ENCODE measurements at regions not wholly inside any gene's neighbourhood (a gene's known extent, or its start where the extent isn't known, plus 50 kb on each side); places are given as distances from the start of the nearest gene placed in this dataset.
A peak's percentile ranks its signal among the peaks of the same experiment; 100 is the strongest.

DNA sequence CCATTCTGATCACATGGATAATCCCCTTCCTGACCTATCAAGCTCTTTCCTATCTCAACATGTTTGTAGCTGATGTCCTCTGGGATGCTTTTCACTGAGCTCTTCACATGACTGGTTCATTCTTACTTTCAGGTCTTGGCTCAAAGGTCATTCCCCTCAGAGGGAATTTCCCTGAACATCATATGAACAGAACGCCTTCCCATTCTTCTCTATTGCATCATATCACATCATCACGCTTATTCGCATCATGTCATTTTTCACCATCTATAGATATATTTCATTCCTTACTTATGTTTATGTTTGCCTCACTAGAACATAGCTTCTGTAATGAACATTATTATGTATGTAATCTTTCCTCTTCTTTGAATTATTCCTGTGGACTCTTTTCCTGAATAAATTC lies 178.9 kb upstream of the APCDD1 start:
- Histone ChIP-seq H3K4ac (ENCODE audit: low read depth, low read length) (no peak overlapping the region), H3K4me2 (ENCODE audit: low read depth, low read length) (no peak overlapping the region), H2AFZ (replicated peaks; ENCODE audit: low read length, poor library complexity) (no peak overlapping the region), H3K56ac (ENCODE audit: extremely low read depth, insufficient read depth, low read length) (no peak overlapping the region), H3K9me1 (ENCODE audit: insufficient read depth, low read length) (no peaks in the 10 kb centered on the region), H3K4me3 (ENCODE audit: insufficient read depth, low read depth, low read length) (no peak overlapping the region), H4K20me1 (ENCODE audit: insufficient read depth, low read length) (no peaks in the 10 kb centered on the region), H3K36me3 (ENCODE audit: control insufficient read depth, insufficient read depth, low read length) (no peaks in the 10 kb centered on the region), H2BK120ac (ENCODE audit: low read depth, low read length) (no peak overlapping the region), H3K27ac (ENCODE audit: insufficient read depth, low read length) (no peak overlapping the region), H2BK15ac (ENCODE audit: low read depth, low read length) (no peak overlapping the region), H3K9ac (ENCODE audit: low read depth, low read length) (no peak overlapping the region), H3K79me1 (ENCODE audit: low read depth in 1 of 2, low read length in 2 of 2) (no peaks in the 10 kb centered on the region), H3K9me3 (ENCODE audit: control insufficient read depth, insufficient read depth, low read length) (no peaks in the 10 kb centered on the region), H3K4me1 (ENCODE audit: control insufficient read depth, insufficient read depth, low read length) (peaks cover under 1% of the 10 kb centered on the region; the same call in 1 of the 2 replicates), H3K27me3 (ENCODE audit: control insufficient read depth, insufficient read depth, low read length) (peaks cover 10% of the 10 kb centered on the region), H3K18ac (ENCODE audit: low read depth, low read length) (no peak overlapping the region), H3K23ac (ENCODE audit: low read depth, low read length) (no peak overlapping the region), H2BK5ac (ENCODE audit: low read depth, low read length, poor library complexity, severe bottlenecking) (no peak overlapping the region), H3K14ac (replicated peaks; ENCODE audit: low read depth, low read length) (no peak overlapping the region), H4K91ac (ENCODE audit: insufficient read depth, low read depth, low read length) (no peak overlapping the region), H2AK5ac (ENCODE audit: low read depth, low read length) (no peak overlapping the region), H2AK9ac (replicated peaks; ENCODE audit: low read depth, low read length, poor library complexity) (no peak overlapping the region), H2BK20ac (ENCODE audit: low read depth, low read length) (no peak overlapping the region), H4K8ac (ENCODE audit: low read depth in 2 of 2, low read length in 2 of 2) (no peak overlapping the region), H4K5ac (ENCODE audit: low read depth, low read length) (no peak overlapping the region)
- ATAC-seq (ENCODE audit: low read depth) (no peak), DNase-seq (no peak)
- BruUV-seq (replicated peaks), result no TSS peak
- intact Hi-C loops (cut with micrococcal nuclease) (no loop called here), in situ Hi-C loops (cut with MboI; ENCODE audit: low sequenced_read_pairs) (no loop called here), dilution Hi-C loops (cut with HindIII; ENCODE audit: low sequenced_read_pairs, unreplicated experiment) (no loop called here)
- TF ChIP-seq, protein P1, sequence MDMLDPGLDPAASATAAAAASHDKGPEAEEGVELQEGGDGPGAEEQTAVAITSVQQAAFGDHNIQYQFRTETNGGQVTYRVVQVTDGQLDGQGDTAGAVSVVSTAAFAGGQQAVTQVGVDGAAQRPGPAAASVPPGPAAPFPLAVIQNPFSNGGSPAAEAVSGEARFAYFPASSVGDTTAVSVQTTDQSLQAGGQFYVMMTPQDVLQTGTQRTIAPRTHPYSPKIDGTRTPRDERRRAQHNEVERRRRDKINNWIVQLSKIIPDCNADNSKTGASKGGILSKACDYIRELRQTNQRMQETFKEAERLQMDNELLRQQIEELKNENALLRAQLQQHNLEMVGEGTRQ (IDR thresholded peaks at IDR 0.05; ENCODE audit: low read depth, low read length), result no peak
- peak; percentile 64 for TF ChIP-seq CEBPB (IDR thresholded peaks at IDR 0.05; ENCODE audit: low read depth, low read length)
- 100% methylated on average over 2 of the region's 3 CpGs; no CpG with 5 or more reads in 1 of the 2 experiments for WGBS, 2 experiments (ENCODE audit: extremely low coverage in 2 of 2, insufficient read length in 1 of 2)
- ChIA-PET CTCF (no interaction called here), POLR2A (ENCODE audit: unreplicated experiment) (no interaction called here)

Data from IMR-90 (cell line).